Neural crest cell (in vitro differentiated cells): ENCODE measurements at regions not wholly inside any gene's neighbourhood (a gene's known extent, or its start where the extent isn't known, plus 50 kb on each side); places are given as distances from the start of the nearest gene placed in this dataset.

Experiments used
- DNase-seq: peaks from one replicate; pipeline ENCODE4 v3.0.0; 2021; ENCODE audit warnings: low read depth, mixed read lengths, low spot score
- H3K27ac Mint-ChIP-seq: one replicate; pipeline ENCODE4 v1.8.0; 2021; ENCODE audit warnings: mild to moderate bottlenecking, mixed read lengths; ENCODE audit not compliant: unreplicated experiment
- H3K27me3 Mint-ChIP-seq: 2 replicates; pipeline ENCODE4 v1.8.0; 2021; ENCODE audit warnings: low read depth, mild to moderate bottlenecking, mixed read lengths
- H3K36me3 Mint-ChIP-seq: 2 replicates; pipeline ENCODE4 v1.8.0; 2021; ENCODE audit warnings: low read depth, mild to moderate bottlenecking, mixed read lengths
- H3K4me1 Mint-ChIP-seq: 2 replicates; pipeline ENCODE4 v1.8.0; 2021; ENCODE audit warnings: mixed read lengths
- H3K4me3 Mint-ChIP-seq: one replicate; pipeline ENCODE4 v1.8.0; 2021; ENCODE audit warnings: mild to moderate bottlenecking, mixed read lengths
- H3K9me3 Mint-ChIP-seq: 2 replicates; pipeline ENCODE4 v1.8.0; 2021; ENCODE audit warnings: mixed read lengths
- TF ChIP-seq, protein P1 (sequence below): fragments of 200-600 bp; sonication (generic); conservative IDR thresholded peaks from 2 replicates; pipeline ENCODE4 v1.5.0; 2021; ENCODE audit warnings: antibody characterized with exemption, mild to moderate bottlenecking

DNA sequence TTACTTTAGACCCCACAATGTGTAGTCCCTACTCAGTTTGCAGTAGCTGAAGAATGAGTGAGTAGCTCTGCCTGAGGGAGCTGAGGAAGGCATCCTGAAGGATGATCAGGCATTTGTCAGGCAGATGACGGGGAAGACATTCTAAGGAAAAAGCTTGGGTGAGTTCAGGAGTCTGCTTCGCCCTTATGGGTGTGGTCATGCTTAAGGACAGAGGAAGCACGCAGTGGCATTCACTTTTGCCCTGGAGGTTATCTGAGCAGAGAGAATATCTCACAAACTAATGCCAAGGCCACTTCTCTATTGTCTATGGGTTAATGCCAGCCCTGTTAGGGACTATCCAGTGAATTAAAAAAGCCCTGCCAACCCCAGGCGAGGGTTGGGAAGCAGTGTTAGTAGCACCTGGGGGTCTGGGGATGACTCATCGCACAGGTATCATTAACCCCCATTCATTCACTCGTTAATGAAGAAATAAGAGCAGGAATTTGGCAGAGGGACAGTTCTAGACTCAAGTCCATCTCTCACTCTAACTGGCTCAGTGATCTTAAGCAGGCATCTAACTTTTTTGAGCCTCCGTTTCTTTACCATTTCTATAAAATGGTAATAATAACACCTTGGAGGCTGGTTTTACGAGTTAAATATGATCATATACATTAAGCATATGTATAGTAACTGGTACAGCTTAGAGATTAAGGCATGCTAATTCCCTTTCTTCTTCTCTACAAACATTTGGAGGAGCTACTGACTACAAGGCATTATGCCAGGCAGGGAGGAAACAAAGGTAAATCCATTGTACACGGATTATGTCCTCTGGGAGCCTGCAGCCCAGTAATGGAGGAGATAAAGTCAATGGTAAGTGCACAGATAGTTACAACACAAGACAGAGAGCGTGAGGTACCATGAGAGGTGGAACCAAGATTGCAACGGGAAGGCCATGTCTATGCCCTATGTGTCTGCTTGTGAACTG is 93.2 kb upstream of the AKIRIN2 start:
- Mint-ChIP-seq H3K36me3 (no peaks in the 10 kb centered on the region), H3K27ac (no peak overlapping the region)

DNA sequence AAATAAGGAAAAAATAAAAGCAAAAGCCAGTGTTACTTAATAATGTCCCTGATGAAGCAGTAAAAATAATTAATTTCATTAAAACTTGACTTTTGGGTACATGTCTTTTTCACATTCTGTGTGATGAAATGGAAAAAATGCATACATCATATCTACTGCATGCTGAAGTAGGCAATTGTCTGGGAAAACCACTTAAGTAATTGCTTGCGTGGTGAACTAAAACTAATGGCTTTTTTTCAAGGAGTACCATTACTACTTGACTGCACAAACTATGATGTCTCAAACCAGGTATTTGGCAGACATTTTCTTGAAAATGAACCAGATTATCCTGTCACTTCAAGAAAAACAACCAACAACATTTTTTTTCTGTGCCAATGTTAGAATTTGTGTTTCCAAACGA is 91.3 kb upstream of the AKIRIN2 start:
- DNase-seq, result no peak
- Mint-ChIP-seq H3K36me3 (no peaks in the 10 kb centered on the region), H3K27ac (no peak overlapping the region), H3K9me3 (no peaks in the 10 kb centered on the region), H3K27me3 (no peaks in the 10 kb centered on the region), H3K4me1 (peaks cover 14% of the 10 kb centered on the region), H3K4me3 (no peak overlapping the region)
- TF ChIP-seq, protein P1, sequence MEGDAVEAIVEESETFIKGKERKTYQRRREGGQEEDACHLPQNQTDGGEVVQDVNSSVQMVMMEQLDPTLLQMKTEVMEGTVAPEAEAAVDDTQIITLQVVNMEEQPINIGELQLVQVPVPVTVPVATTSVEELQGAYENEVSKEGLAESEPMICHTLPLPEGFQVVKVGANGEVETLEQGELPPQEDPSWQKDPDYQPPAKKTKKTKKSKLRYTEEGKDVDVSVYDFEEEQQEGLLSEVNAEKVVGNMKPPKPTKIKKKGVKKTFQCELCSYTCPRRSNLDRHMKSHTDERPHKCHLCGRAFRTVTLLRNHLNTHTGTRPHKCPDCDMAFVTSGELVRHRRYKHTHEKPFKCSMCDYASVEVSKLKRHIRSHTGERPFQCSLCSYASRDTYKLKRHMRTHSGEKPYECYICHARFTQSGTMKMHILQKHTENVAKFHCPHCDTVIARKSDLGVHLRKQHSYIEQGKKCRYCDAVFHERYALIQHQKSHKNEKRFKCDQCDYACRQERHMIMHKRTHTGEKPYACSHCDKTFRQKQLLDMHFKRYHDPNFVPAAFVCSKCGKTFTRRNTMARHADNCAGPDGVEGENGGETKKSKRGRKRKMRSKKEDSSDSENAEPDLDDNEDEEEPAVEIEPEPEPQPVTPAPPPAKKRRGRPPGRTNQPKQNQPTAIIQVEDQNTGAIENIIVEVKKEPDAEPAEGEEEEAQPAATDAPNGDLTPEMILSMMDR, result no peak

More for the DNA sequence above, 93.2 kb upstream of the AKIRIN2 start:
- TF ChIP-seq, protein P1, result no peak
- peaks cover 7% of the 10 kb centered on the region for H3K4me1 Mint-ChIP-seq
- DNase-seq, result no peak
- H3K27me3 Mint-ChIP-seq, result no peaks in the 10 kb centered on the region
- H3K4me3 Mint-ChIP-seq, result no peak overlapping the region
- H3K9me3 Mint-ChIP-seq, result no peaks in the 10 kb centered on the region

DNA sequence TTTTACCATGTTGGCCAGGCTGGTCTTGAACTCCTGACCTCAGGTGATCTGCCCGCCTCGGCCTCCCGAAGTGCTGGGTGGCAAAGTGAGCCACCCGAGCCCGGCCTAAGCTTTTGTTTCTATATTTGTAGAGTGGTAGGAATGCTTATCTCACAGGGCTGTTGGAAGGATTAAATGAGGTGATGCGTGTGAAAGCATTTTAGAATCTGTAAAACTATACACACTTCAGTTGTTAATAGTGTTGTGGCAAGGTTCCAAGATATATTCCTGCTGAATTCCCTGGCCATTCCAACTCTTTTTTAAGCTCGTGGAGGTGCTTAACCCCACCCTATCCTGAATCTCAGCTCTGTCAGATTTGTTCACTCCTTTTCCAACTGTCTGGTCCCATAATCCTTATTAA is 89.9 kb upstream of the AKIRIN2 start:
- H3K36me3 Mint-ChIP-seq, result no peaks in the 10 kb centered on the region
- peaks cover 14% of the 10 kb centered on the region for H3K4me1 Mint-ChIP-seq
- no peak overlapping the region for H3K27ac Mint-ChIP-seq
- H3K27me3 Mint-ChIP-seq, result no peaks in the 10 kb centered on the region
- DNase-seq, result no peak
- no peak overlapping the region for H3K4me3 Mint-ChIP-seq
- H3K9me3 Mint-ChIP-seq, result no peaks in the 10 kb centered on the region
- TF ChIP-seq, protein P1, result no peak

DNA sequence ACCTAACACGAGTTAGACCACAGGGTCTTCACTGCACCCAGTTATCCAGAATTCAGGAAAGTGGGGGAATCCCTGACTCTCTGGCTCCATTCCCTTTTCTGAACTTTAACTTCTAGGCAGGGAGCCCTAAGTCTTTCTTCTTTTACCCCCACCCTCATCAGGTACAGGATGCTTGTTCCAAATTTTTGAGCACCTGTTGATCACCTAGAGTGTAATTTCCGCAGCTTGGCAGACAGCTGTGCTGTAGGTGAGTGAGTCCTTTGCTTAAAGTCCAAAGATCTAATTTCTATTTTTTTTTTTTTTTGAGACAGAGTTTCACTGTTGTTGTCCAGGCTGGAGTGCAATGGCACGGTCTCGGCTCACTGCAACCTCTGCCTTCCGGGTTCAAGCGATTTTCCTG is 89.5 kb upstream of the AKIRIN2 start:
- H3K36me3 Mint-ChIP-seq, result no peaks in the 10 kb centered on the region
- TF ChIP-seq, protein P1, result no peak
- H3K27ac Mint-ChIP-seq, result no peak overlapping the region
- peaks cover 14% of the 10 kb centered on the region for H3K4me1 Mint-ChIP-seq
- no peaks in the 10 kb centered on the region for H3K9me3 Mint-ChIP-seq
- H3K4me3 Mint-ChIP-seq, result no peak overlapping the region
- DNase-seq, result no peak
- H3K27me3 Mint-ChIP-seq, result no peaks in the 10 kb centered on the region

DNA sequence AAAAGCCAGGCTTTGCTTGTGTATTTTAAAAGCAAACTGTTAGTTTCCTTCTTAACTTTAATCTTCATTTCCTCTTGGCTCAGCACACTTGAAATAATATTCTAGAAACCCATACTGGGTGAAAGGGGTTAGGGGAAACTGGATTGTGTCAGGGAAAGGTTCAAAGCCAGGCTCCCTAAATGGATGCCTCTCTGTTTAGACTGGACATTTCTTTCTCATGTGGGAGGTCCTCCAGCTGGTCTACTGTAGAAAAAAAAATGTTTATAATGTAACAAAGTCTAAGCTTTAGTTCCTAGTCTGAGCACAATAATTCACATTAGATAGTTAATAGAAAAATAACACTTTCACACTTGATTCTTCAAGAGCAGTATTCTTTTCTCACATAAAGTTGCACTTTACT is 89.0 kb upstream of the AKIRIN2 start:
- no peaks in the 10 kb centered on the region for H3K9me3 Mint-ChIP-seq
- peaks cover 14% of the 10 kb centered on the region for H3K4me1 Mint-ChIP-seq
- no peaks in the 10 kb centered on the region for H3K36me3 Mint-ChIP-seq
- TF ChIP-seq, protein P1, result no peak
- H3K27ac Mint-ChIP-seq, result no peak overlapping the region
- no peak overlapping the region for H3K4me3 Mint-ChIP-seq
- no peak for DNase-seq
- no peaks in the 10 kb centered on the region for H3K27me3 Mint-ChIP-seq
